ENCODE measurements at regions not wholly inside any gene's neighbourhood (a gene's known extent, or its start where the extent isn't known, plus 50 kb on each side); places are given as distances from the start of the nearest gene placed in this dataset. TPM values are rescaled to one million over a fixed set of nuclear protein-coding genes. Genes with fewer than 3 reads are reported as not detected.

DNA sequence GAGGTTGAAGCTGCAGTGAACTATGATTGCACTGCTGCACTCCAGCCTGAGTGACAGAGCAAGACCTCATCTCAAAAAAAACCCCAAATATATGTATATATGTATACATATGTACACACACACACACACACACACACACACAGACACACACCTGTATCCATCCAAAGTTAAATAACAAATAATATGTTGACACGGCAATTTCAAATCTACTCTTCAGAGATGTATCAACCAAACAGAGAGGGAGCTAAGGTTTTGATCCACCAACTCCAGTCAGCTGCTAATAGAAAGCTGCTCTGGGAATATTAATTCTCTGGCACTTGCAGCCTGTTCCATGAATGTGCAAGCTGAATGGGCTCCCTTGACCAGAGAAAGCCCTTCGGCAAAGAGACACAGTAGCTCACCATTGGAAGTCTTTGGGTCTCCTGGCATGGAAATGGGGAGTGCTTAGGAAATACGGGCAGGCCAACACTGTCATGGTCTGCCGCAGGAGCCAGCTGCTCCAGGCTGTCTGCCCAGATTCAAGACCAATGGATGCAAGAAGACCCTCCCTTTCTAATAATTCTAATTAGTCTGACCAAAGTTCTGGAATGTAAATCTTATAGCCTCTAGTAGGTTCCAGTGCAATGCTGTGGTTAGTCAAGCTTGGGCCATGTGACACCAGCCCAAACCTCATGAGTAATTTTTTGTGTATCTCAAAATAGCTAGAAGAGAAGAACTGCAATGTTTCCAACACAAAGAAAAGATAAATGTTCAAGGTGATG, 299.8 kb downstream of the KBTBD8 start:
- CTCF ChIA-PET: no interaction called here
- no peaks in the 10 kb centered on the region for H3K4me1 Mint-ChIP-seq

DNA sequence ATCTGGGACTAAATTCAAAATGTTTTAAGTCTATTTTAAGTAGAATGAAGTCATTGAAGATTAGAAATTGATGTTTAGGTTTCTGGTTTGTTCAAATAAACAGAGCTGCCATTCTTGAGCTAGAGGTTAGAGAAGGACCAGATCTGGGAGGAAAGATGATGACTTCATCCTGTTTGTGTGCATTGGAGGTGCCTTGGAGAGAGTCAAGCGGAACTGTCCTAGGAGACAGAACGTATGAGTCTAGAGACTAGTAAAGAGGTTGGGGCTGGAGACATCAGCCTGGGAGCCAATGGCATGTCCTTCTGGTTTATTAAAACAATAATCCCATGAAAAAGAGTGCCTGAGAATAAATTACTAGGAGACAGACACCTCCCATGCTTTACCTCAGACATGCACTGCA, 303.4 kb downstream of the KBTBD8 start:
- DNase-seq: no peak
- no peak overlapping the region for H3K27ac Mint-ChIP-seq
- H3K4me3 Mint-ChIP-seq: no peak overlapping the region
- no peaks in the 10 kb centered on the region for H3K9me3 Mint-ChIP-seq (ENCODE audit: low read depth)
- ATAC-seq: no peak
- peaks cover 5% of the 10 kb centered on the region for H3K27me3 Mint-ChIP-seq
- H3K36me3 Mint-ChIP-seq: no peaks in the 10 kb centered on the region
- CTCF ChIA-PET: no interaction called here
- H3K4me1 Mint-ChIP-seq: no peaks in the 10 kb centered on the region

More for the DNA sequence above, 299.8 kb downstream of the KBTBD8 start:
- Mint-ChIP-seq H3K27ac (no peak overlapping the region), H3K27me3 (peaks cover 5% of the 10 kb centered on the region), H3K4me3 (no peak overlapping the region), H3K36me3 (no peaks in the 10 kb centered on the region), H3K9me3 (ENCODE audit: low read depth) (no peaks in the 10 kb centered on the region)
- DNase-seq (no peak), ATAC-seq (no peak)

DNA sequence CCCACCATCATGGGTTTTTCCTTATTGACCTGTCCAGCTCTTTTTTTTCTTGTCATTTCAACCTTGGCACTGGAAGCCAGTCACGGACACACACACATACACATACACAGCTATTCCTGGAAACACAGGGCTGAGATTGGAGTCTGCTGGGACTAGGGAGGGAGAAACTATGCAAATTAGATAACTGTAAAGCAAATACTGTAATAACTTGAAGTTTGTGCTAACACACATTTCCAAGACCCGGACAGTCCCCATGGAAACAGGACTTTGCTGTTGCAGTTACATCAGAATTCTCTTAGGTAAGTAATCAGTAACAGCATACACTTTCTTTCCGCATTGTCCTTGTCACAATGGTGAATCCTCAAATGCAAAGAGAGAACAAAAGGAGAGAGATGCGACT, 304.4 kb downstream of the KBTBD8 start:
- DNase-seq (no peak), ATAC-seq (no peak)
- H3K27ac Mint-ChIP-seq: no peak overlapping the region
- CTCF ChIA-PET: no interaction called here
- H3K27me3 Mint-ChIP-seq: peaks cover 5% of the 10 kb centered on the region
- H3K4me1 Mint-ChIP-seq: no peaks in the 10 kb centered on the region
- H3K36me3 Mint-ChIP-seq: no peaks in the 10 kb centered on the region
- H3K9me3 Mint-ChIP-seq (ENCODE audit: low read depth): no peaks in the 10 kb centered on the region
- no peak overlapping the region for H3K4me3 Mint-ChIP-seq

DNA sequence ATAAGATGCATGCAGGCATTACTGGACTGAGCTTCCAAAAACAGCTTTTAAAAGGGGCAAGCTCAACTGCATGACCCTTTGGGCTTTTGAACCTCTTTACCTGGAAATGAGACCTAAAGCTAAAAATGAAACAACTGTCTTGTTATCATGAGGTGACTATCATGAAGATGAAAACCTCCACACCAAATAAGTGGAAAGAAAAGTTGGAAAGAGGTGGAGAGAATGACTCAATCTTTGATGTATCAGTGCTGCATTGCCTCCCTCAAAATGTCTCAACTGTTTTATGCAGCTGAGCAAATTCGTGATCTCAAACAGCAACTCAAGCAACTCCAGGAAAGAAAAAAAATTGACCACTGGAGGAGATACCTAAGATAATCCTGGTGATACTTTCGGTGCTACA, 307.1 kb downstream of the KBTBD8 start:
- Mint-ChIP-seq H3K36me3 (no peaks in the 10 kb centered on the region), H3K4me1 (no peaks in the 10 kb centered on the region), H3K4me3 (no peak overlapping the region), H3K9me3 (ENCODE audit: low read depth) (no peaks in the 10 kb centered on the region), H3K27me3 (peaks cover 5% of the 10 kb centered on the region), H3K27ac (no peak overlapping the region)
- DNase-seq: no peak
- CTCF ChIA-PET: no interaction called here
- ATAC-seq: no peak

DNA sequence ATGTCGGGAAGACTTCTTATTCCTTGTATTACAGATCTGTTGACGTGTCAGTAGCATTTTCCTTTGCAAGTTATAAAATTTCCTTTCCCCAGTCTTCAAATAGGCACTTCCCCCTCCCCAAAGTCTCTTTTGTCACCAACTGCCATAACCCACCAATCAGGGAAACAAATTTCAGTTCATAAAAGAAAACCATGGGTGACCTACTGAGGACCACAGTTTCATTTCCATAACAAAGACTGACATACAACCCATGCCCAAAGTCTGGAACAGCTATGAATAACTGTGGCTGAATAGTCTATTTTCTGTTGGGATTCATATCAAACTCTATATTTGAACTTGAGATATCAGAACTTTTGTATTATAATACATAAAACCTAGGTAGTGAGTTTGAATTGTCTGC, 307.8 kb downstream of the KBTBD8 start:
- CTCF ChIA-PET: no interaction called here

DNA sequence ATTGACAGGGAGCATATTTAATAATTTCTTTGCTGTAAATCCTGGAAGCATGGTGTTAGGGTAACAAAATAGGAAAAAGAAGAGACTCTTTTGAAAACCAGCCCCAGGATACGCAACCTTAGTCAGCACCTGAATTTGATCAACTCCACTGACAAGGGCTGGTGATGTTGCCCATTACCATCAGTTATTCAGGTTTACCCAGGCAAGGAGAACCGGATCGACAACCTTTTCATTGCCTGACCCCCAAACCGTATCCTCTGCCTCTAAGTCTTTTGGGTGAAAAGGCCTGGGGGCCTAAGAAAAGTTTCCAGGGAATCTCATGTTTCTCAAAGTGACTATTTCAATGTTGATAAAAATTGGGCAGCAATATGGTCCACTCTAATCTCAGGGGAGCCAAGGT, 313.3 kb downstream of the KBTBD8 start:
- Mint-ChIP-seq H3K27me3 (no peaks in the 10 kb centered on the region), H3K36me3 (no peaks in the 10 kb centered on the region), H3K27ac (no peak overlapping the region), H3K4me3 (no peak overlapping the region), H3K9me3 (ENCODE audit: low read depth) (no peaks in the 10 kb centered on the region), H3K4me1 (no peaks in the 10 kb centered on the region)
- CTCF ChIA-PET: no interaction called here
- ATAC-seq (no peak), DNase-seq (no peak)

More for the DNA sequence above, 307.8 kb downstream of the KBTBD8 start:
- Mint-ChIP-seq H3K9me3 (ENCODE audit: low read depth) (no peaks in the 10 kb centered on the region), H3K27ac (no peak overlapping the region), H3K27me3 (peaks cover 5% of the 10 kb centered on the region), H3K36me3 (no peaks in the 10 kb centered on the region), H3K4me1 (no peaks in the 10 kb centered on the region), H3K4me3 (no peak overlapping the region)
- ATAC-seq (no peak), DNase-seq (no peak)

DNA sequence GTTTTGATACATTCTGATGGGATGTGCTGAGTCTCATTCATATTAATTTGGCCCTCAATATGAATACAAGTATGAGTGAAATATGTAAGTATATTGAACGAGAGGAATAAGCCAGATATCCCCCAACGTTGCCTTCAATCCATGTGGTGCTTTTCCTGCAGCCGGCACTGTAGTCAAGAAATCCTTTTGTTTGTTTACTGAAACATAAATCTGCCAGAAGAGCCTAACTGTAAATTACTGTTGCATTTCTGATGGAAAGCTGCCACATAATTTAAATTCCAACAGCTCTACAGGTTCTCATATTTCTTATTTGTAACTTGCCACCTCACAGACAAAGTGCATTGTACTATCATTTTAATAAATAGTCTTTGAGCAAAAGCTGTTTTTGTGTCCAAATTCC, 314.0 kb downstream of the KBTBD8 start:
- Mint-ChIP-seq H3K36me3 (no peaks in the 10 kb centered on the region), H3K27ac (no peak overlapping the region), H3K27me3 (no peaks in the 10 kb centered on the region), H3K9me3 (ENCODE audit: low read depth) (no peaks in the 10 kb centered on the region), H3K4me1 (no peaks in the 10 kb centered on the region), H3K4me3 (no peak overlapping the region)
- ATAC-seq (no peak), DNase-seq (no peak)
- CTCF ChIA-PET: no interaction called here

DNA sequence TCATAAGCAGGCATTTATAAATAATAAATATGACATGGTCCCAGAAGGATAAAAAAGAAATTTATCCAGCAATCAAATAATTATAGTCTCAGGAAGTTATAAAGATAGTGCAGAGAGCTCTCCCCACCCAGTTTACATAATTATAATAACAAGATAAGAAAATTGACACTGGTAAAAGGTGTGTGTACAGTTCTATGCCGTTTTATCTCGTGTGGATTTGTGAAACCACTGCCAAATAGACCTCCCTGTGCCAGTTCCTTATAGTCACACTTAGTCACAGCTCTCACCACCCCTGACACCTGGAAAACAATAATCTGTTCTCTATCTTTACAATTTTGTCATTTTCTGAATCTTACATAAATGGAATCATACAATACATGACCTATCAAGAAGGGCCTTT, 320.1 kb downstream of the KBTBD8 start:
- H3K9me3 Mint-ChIP-seq (ENCODE audit: low read depth): no peaks in the 10 kb centered on the region
- H3K36me3 Mint-ChIP-seq: no peaks in the 10 kb centered on the region
- H3K27me3 Mint-ChIP-seq: peaks cover 14% of the 10 kb centered on the region
- H3K27ac Mint-ChIP-seq: no peak overlapping the region
- DNase-seq: no peak
- H3K4me3 Mint-ChIP-seq: no peak overlapping the region
- CTCF ChIA-PET: no interaction called here
- no peak for ATAC-seq
- H3K4me1 Mint-ChIP-seq: no peaks in the 10 kb centered on the region

DNA sequence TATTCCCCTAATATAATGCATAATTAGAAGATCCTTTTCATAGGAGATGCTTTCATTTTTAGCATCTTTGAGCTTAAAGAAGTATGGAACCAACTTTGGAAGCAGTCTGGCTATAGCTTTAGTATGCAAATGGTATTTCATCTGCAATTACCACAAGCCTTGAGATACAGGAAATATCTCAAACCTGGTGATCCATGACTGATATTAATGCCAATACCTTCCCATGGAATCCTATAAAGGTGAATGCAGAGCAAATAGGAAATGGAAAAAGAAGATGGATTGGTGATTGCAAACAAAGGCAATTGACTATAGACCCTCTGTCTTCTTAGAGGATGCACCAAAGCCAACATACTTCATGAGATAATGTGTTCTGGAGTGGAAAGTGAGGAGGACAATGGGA, 326.4 kb downstream of the KBTBD8 start:
- no peak overlapping the region for H3K27ac Mint-ChIP-seq

More for the DNA sequence above, 326.4 kb downstream of the KBTBD8 start:
- Mint-ChIP-seq H3K4me3 (no peak overlapping the region), H3K27me3 (peaks cover 20% of the 10 kb centered on the region), H3K36me3 (no peaks in the 10 kb centered on the region), H3K4me1 (peaks cover 10% of the 10 kb centered on the region), H3K9me3 (ENCODE audit: low read depth) (no peaks in the 10 kb centered on the region)
- ATAC-seq (no peak), DNase-seq (no peak)
- CTCF ChIA-PET: interaction anchor here (1.2 kb wide), 1 partner anchor 210 kb away, joined by 4 read pairs; no protein-coding TSS in a partner anchor

Small RNAs in the stretch of these regions (microRNA-seq; reads per million reads assigned to microRNA genes)
- not detected for gene MIR4272
